Heart left ventricle (tissue), 16 donors: ENCODE measurements at regions not wholly inside any gene's neighbourhood (a gene's known extent, or its start where the extent isn't known, plus 50 kb on each side); places are given as distances from the start of the nearest gene placed in this dataset.

Experiments
- ATAC-seq, 4 donors: fragments of 200-7000 bp; cut with Tn5 transposase; one replicate each; pipeline ENCODE4 v1.9.1; 2020 to 2022; ENCODE audit warnings: moderate library complexity in 4 of 4, mild to moderate bottlenecking in 3 of 4, moderate number of reproducible peaks in 1 of 4
- DNase-seq, 5 donors: peaks; one replicate each; pipeline ENCODE4 v3.0.0-alpha.2; 2020
- H3K27ac ChIP-seq, 12 donors: fragments of 200-600 bp; sonication (generic) in 4 of 12; one replicate each; pipeline versions ENCODE4 v1.5.0 to v1.8.0; 2016 to 2022; ENCODE audit warnings: mild to moderate bottlenecking in 2 of 12
- H3K27me3 ChIP-seq, 9 donors: fragments of 200-600 bp; sonication (generic) in 2 of 9; one replicate each; pipeline versions ENCODE4 v1.5.1 to v1.8.0; 2016 to 2022; ENCODE audit warnings: mild to moderate bottlenecking in 3 of 9
- H3K36me3 ChIP-seq, 9 donors: fragments of 200-600 bp; sonication (generic) in 2 of 9; one replicate each; pipeline versions ENCODE4 v1.5.0 to v1.8.0; 2018 to 2022; ENCODE audit warnings: mild to moderate bottlenecking in 2 of 9
- H3K4me1 ChIP-seq, 12 donors: fragments of 200-600 bp; sonication (generic) in 4 of 12; one replicate each; pipeline versions ENCODE4 v1.5.0 to v1.8.0; 2016 to 2022; ENCODE audit warnings: mild to moderate bottlenecking in 3 of 12
- H3K4me3 ChIP-seq, 12 donors: fragments of 200-600 bp; sonication (generic) in 4 of 12; one replicate each; pipeline versions ENCODE4 v1.5.0 to v1.8.0; 2017 to 2022; ENCODE audit warnings: mild to moderate bottlenecking in 9 of 12, moderate library complexity in 4 of 12
- H3K9me3 ChIP-seq, 12 donors: fragments of 200-600 bp; sonication (generic) in 4 of 12; one replicate each; pipeline versions ENCODE4 v1.5.0 to v1.8.0; 2016 to 2022; ENCODE audit warnings: mild to moderate bottlenecking in 1 of 12
- POLR2A ChIP-seq, 2 donors: fragments of 450-650 bp; IDR thresholded peaks; one replicate each; pipeline ENCODE4 v1.6.1; 2017; ENCODE audit warnings: antibody characterized with exemption in 2 of 2, mild to moderate bottlenecking in 2 of 2, moderate library complexity in 2 of 2
- WGBS, 4 donors: extraction: QIAGEN DNeasy Blood & Tissue Kit in 2 of 4; methylation state at CpG; one replicate each; pipeline versions ENCODE4 v1.1.5 to v1.1.7; 2013 to 2018; 5-methylcytosine and 5-hydroxymethylcytosine counted together
- intact Hi-C, 10 donors: fragments of 100-400 bp; cut with DNase I; formaldehyde crosslinking; loops; one replicate each; pipeline versions ENCODE4 v1.11.1 to v1.14.2; 2022
- TF ChIP-seq, protein P1 (sequence below), 12 donors: fragments of 200-600 bp; sonication (generic) in 4 of 12; IDR thresholded peaks; one replicate each; pipeline versions ENCODE4 v1.5.0 to v1.8.0; 2018 to 2022; ENCODE audit warnings: antibody characterized with exemption in 12 of 12, mild to moderate bottlenecking in 5 of 12
- donor health status: ischemic (EF 13 %, LVEDD 7.1; RV severe dilation, severe dysfunction).
- donor health status: healthy with polysubstance abuse.
- donor health status: DM: no; HTN: yes; CAD: no.
- donor health status: DM: no; HTN: no; CAD: no.
- donor health status: ischemic (EF 25% LVEDD 6.9; RV normal size, moderate dysfunction).
- donor health status: ischemic (EF 25% LVEDD 5.7; RV mildly dilated, moderate dysfunction).
- donor health status: healthy.
- donor health status: DM: yes; HTN: yes; CAD: no.
- donor health status: ischemic (EF 35%, LVEDD 5.7; RV mildly dilated, moderate dysfunction).
- donor health status: nonischemic (EF 11% LVEDD 7.7; RV severe dilation, severe dysfunction).
- donor health status: DM: yes; HTN: yes; CAD: no.
- donor health status: PGD.
- donor health status: ischemic (EF 29% LVEDD 5.4; RV normal size, mild dysfunction).
- donor health status: nonischemic (EF 23%, LVEDD 6.1; RV moderate dilation, normal function).

DNA sequence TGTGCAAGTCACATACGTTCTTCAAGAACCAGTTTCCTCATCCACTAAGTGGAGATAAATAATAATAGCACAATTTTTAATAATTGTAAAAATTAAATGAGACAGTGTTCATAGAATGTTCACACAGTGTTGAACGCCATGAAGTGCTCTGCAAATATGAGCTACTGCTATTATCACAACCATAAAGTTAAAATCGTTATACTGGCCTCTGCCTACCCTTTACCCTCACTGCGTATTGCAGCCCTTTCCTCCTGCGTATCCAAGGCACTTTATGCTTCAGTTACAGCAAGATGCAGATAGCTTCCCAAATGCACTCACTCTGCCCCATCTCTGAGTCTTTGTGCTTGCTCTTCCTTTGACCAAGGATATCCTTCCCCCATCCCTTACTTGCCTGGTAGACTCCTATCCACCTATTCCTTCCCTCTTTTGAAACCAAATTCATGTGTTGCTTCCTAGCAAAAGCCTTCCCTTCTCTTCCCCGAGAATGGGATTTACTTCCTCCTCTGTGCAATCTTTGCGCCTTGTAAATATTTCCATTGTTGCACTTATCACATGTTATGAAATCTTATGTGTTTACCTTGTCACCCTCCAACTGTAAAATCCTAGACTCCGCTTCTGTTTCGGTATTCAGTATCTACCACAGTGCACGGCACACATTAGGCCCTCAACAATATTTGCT is 196.9 kb downstream of the ADAMTS15 start:
- no peaks in the 10 kb centered on the region for H3K27me3 ChIP-seq
- DNase-seq (no peak), ATAC-seq (no peak)
- peaks cover 0 to 43% (median 12%) of the 10 kb centered on the region in 12 donors for H3K4me1 ChIP-seq
- intact Hi-C loops: loop anchor here in 2 of 10 donors (5.0 to 10.0 kb wide), 2 partner anchors 33 to 61 kb away; no protein-coding TSS in a partner anchor
- no peaks in the 10 kb centered on the region for H3K36me3 ChIP-seq
- 95 to 96% (median 96%) methylated on average over 10 of the region's 10 CpGs for WGBS, 4 donors
- TF ChIP-seq, protein P1, sequence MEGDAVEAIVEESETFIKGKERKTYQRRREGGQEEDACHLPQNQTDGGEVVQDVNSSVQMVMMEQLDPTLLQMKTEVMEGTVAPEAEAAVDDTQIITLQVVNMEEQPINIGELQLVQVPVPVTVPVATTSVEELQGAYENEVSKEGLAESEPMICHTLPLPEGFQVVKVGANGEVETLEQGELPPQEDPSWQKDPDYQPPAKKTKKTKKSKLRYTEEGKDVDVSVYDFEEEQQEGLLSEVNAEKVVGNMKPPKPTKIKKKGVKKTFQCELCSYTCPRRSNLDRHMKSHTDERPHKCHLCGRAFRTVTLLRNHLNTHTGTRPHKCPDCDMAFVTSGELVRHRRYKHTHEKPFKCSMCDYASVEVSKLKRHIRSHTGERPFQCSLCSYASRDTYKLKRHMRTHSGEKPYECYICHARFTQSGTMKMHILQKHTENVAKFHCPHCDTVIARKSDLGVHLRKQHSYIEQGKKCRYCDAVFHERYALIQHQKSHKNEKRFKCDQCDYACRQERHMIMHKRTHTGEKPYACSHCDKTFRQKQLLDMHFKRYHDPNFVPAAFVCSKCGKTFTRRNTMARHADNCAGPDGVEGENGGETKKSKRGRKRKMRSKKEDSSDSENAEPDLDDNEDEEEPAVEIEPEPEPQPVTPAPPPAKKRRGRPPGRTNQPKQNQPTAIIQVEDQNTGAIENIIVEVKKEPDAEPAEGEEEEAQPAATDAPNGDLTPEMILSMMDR (IDR thresholded peaks at IDR 0.05): no peak
- no peak for TF ChIP-seq POLR2A (IDR thresholded peaks at IDR 0.05)
- H3K4me3 ChIP-seq: no peak overlapping the region
- no peaks in the 10 kb centered on the region for H3K9me3 ChIP-seq
- no peak overlapping the region for H3K27ac ChIP-seq

DNA sequence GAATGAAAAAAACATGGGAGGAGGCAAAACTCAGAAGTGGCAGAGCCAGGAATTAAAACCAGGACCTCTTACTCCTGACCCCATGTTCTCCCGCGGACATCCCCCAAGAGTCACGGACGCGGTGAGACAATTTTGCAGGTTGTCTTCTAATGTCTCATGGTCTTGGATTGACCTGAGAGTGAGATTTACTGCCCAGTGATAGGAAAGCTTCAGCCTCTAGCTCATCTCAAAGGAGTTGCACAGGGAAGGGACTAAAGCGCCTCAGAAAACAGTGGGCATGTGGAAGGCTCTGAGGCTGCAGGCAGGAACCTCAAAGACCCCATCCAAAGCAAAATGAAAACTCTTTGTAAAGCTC is 197.4 kb downstream of the ADAMTS15 start:
- Histone ChIP-seq H3K27ac (no peak overlapping the region), H3K27me3 (no peaks in the 10 kb centered on the region), H3K4me1 (peaks cover 0 to 46% (median 12%) of the 10 kb centered on the region in 12 donors), H3K9me3 (no peaks in the 10 kb centered on the region), H3K4me3 (no peak overlapping the region), H3K36me3 (no peaks in the 10 kb centered on the region)
- TF ChIP-seq POLR2A (IDR thresholded peaks at IDR 0.05): no peak
- TF ChIP-seq, protein P1 (IDR thresholded peaks at IDR 0.05): no peak
- 97 to 99% (median 98%) methylated on average over 6 of the region's 6 CpGs for WGBS, 4 donors
- intact Hi-C loops: loop anchor here in 2 of 10 donors (5.0 to 10.0 kb wide), 2 partner anchors 34 to 61 kb away; no protein-coding TSS in a partner anchor
- DNase-seq (no peak), ATAC-seq (no peak)

DNA sequence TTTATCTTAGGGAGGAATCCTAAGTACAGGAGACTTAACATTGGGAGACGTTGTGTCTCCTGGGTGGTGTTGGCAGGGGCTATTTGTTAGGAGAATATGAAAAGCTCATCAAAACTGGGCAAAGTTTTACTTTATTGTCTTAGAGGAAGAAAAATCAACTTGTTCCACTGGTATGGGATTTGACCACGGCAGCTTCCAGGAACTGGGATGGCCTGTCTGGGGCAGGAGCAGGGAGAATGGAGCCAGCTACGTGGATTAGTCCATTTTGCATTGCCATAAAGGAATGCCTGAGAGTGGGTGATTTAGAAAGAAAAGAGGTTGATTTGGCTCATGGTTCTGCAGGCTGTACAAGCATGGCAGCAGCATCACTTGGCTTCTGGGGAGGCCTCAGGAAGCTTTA is 198.4 kb downstream of the ADAMTS15 start:
- no peak for ATAC-seq
- peaks cover 0 to 46% (median 12%) of the 10 kb centered on the region in 12 donors for H3K4me1 ChIP-seq
- no peaks in the 10 kb centered on the region for H3K27me3 ChIP-seq
- intact Hi-C loops: loop anchor here in 2 of 10 donors (5.0 to 10.0 kb wide), 2 partner anchors 35 to 62 kb away; no protein-coding TSS in a partner anchor
- H3K4me3 ChIP-seq: no peak overlapping the region
- no peaks in the 10 kb centered on the region for H3K36me3 ChIP-seq
- no peak for TF ChIP-seq POLR2A (IDR thresholded peaks at IDR 0.05)
- TF ChIP-seq, protein P1 (IDR thresholded peaks at IDR 0.05): no peak
- DNase-seq: no peak
- H3K9me3 ChIP-seq: no peaks in the 10 kb centered on the region
- no peak overlapping the region for H3K27ac ChIP-seq
- WGBS, 4 donors: 68 to 76% (median 75%) methylated on average over 3 of the region's 3 CpGs

DNA sequence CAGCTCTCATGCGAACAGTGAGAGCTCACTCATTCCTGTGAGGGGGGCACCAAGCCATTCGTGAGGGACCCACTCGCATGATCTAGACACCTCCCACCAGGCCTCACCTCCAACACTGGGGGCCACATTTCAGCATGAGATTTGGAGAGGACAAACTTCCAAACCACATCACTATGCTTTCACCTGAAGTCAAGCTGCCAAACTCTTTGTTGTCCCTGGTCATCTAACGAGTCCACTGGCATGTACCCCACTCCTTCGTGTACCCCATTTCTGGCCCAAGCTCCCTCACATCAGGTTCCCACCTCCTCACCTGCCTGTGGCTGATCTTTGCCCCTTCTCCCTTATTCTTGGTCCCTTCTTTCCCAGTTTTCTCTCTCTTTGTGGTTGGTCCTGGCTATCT is 198.9 kb downstream of the ADAMTS15 start:
- intact Hi-C loops: loop anchor here in 2 of 10 donors (5.0 to 10.0 kb wide), 2 partner anchors 35 to 63 kb away; no protein-coding TSS in a partner anchor
- Histone ChIP-seq H3K27me3 (no peaks in the 10 kb centered on the region), H3K9me3 (no peaks in the 10 kb centered on the region), H3K36me3 (no peaks in the 10 kb centered on the region), H3K27ac (peak overlapping the region in 7 of 12 donors; percentile 64 to 84 (median 75)), H3K4me1 (peaks cover 0 to 46% (median 12%) of the 10 kb centered on the region in 12 donors), H3K4me3 (no peak overlapping the region)
- DNase-seq (no peak), ATAC-seq (no peak)
- WGBS, 4 donors: 96 to 98% (median 97%) methylated on average over 5 of the region's 5 CpGs
- TF ChIP-seq POLR2A (IDR thresholded peaks at IDR 0.05): no peak
- TF ChIP-seq, protein P1 (IDR thresholded peaks at IDR 0.05): no peak
